Activated T-cell treated with anti-CD3 and anti-CD28 coated beads for 48 hours (primary cell): ENCODE measurements at regions not wholly inside any gene's neighbourhood (a gene's known extent, or its start where the extent isn't known, plus 50 kb on each side); places are given as distances from the start of the nearest gene placed in this dataset.
"Not testable (repeated sequence)": the region's sequence is repeated elsewhere in the genome, so short reads cannot be mapped to it uniquely, and the experiment has no call there.

Source experiments
- DNase-seq: peaks from one replicate; pipeline ENCODE4 v3.0.0-alpha.2; 2020; ENCODE audit warnings: low read depth

DNA sequence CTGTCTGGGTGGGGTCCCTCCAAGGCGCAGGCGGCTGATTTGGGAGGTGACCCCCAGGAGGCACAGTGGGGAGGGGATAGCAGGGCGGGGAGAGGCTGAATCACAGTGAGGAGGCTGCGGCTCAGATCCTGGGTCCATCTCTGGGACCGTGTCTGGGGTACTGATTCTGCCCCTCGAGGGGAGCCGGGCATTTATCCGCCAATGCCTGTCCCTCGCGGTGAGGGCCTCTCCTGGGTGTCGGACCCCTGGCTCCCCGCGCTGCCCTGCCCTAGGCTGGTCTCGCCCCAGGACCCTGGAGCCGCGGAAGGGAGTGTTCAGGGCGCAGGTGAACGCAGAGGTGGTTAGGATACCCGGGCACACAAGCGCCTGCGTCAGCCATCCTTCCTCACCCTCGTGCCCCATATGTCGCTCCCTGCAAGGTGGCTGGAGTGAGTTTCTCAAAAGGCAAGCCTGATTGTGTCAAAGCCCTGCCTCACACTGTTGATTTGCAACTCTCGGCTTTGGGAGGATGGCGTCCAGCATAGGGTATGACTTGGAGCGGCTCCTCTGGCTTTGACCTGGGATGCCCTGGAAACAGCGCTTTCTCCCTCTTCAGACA lies 530.9 kb downstream of the PTPRU start:
- DNase-seq: no peak

DNA sequence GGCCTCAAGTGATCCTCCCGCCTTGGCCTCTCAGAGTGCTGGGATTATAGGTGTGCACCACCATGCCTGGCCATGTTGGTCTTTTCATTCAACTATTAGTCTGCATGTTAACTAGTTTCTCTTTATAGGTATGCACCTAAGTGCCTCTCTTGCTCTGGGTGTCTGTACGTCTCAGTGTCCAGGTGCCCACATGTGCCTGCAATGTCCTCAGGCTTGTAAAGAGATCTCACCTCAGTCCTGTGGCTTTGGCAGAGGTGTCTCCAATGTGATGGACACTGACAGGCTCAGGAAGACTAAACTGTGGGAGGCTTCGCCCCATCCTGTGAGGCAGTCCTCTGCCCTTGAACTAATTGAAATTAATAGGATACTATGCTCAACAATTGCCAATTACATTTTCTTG lies 526.3 kb downstream of the PTPRU start:
- no peak for DNase-seq

DNA sequence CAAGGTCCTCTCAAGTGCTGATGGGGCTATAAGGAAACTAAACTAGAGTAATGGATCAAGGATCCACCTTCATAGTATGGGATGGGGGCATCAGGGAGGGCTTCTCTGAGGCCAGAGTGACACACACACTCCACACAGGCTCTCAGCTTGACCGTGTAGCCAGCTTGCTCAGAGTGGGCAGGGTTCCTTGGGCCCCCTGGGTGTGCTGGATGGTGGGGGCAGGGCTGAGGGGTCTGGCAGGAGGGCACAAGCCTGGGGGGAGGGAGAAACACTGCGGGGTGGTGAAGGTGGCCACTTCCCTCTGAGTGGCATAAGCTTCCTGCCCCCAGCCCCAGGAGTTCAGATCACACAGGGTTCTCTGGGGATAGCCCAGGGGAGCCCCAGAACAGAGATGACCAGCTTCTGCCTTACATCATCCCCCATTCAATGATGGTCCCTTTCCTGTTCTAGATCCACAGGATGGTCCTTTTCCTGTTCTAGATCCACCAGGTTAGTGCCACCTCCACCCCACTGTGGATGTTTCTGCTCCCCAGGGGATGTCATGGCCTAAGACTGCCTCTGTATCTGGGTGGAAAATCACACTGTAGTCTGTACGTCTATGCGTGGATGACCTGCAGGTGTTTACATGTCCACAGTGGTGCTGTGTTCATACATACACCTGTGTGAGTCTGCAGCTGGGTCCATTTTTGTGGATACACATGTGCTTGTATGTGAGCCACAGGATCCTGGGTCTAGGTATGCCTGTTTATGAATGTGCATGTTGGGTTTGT lies 525.0 kb downstream of the PTPRU start:
- no peak for DNase-seq

- no peak for DNase-seq
These were observed 523.8 kb downstream of the PTPRU start for GRCh38 chr1:29760067-29760564.

GRCh38 chr1:29758781-29759499 lies 522.6 kb downstream of the PTPRU start:
- no peak for DNase-seq

DNA sequence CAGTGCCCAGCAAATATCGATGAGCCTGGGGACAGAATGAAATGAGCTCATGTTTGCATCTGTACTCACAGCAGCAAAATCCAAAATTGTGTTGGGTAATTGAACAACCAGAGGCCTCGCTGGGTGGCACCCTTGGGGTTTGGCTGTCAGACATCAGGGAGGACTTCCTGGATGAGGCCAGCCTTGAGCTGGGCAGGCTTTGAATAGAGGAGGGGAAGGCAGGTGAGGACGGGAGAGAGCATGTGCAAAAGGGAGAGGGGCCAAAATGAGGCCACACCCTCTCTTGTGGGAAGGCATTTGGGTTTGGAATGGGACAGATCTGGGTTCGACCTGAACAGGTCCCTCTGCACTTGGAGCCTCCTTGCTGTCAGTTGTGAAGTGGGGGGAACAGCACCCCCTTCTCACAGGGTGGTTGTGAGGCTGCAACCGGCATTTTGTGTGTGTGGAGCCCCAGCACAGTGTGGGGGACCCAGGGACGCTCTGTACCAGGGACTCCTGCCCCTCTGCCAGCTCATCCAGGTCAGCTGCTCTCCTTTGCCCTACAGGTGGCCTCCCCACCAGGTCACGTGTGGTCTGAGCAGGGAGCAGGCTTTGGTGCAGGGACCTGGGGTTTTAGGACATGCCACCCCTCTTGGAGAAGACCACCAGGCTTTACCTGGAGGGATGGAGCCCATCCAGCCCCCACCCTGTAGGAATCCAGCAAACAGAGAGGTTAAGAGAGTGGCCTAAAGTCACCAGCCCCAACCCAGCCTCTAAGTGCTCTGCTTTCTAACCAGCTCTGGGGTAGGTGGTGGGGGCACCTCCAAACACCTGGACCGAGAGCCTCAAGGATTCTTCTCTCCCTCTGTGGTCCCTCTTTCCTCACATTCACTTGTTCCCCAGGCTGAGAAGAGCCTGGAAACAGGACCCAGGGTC lies 521.8 kb downstream of the PTPRU start:
- DNase-seq: no peak

- no peak for DNase-seq
These were observed 520.8 kb downstream of the PTPRU start for GRCh38 chr1:29756901-29757725.

DNA sequence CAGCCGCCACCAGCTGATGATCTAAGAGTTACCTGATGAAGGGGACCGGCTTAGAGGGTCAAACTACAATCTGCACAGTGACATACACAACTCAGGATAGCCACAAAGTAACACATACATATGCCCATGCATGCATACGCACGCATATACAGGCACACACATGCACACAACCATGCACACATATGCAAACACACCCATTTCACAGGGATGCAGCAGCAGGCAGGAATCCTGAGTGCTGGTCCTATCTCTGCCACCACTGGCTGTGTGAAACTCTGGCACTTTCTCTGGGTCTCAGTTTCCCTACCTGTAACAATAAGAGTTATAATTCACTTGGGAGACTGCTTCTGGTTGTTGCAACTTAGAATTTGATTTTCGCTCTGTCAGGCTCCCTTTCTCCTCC lies 520.2 kb downstream of the PTPRU start:
- no peak for DNase-seq

GRCh38 chr1:29756085-29756484 lies 519.8 kb downstream of the PTPRU start:
- DNase-seq: no peak

DNA sequence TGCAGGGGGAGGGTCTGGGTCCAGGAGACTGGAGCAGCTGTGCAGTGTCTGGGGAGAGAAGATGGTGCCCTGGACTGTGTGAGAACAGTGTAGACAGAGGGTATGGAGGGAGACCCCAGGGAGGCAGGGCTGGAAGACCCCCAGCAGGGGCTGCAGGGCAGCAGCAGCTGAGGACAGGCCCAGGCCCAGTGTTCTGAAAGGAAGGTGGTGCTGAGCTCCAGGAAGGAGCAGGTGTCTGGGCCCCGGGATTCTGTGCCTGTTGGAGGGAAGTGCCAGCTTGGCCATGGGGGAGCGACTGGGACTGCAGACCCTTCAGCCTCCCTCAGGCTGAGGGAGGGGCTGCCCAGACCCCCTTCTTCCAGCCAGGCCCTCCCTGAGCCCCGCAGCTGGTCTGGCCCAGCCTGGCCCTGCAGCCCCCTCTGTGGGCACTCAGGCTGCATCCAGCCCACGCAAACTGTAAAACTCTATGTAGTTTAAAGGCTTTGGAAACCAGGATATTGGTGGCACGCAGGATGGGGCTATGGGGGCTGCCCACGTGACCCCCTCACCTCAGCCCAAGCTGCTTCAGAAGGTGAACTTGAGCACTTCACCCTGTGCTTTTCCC lies 519.2 kb downstream of the PTPRU start:
- not testable (repeated sequence) for DNase-seq

DNA sequence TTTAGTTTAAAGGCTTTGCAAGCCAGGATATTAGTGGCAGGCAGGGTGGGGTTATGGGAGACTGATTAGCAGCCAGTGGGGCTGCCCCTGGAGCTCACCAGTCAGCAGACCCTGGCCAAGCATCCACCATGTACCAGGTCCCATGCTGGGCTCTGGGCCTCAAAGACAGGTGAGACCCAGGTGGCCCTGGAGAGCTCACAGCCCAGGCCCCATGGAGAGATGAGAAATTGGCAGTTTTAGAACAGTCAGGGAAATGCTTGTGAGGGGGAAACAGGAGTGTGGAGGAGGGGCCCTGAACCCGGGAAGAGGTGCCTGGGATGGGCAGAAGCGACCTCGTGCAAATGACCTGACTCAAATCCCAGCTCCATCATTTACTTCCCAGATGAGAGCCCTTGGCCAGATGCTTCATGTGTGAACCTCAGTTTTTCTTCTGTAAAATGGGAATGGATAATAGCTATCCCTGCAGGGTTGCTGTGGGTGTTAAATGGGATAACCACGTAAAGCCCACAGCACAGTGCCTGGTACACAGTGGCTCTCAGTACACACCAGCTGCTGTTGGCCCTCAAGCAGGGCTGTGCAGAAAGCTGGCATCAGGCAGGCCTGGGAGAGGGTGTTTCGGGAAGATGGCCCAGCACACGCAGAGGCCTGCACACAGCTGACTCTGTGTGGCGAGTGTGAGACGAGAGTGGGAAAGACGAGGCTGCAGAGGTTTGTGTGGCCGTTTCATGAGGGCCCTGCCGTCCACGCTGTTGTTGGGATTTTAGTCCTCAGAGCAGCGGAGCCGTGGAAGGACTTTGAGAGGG lies 518.5 kb downstream of the PTPRU start:
- DNase-seq: no peak

GRCh38 chr1:29753771-29754572 lies 517.6 kb downstream of the PTPRU start:
- no peak for DNase-seq

- DNase-seq: no peak
These were observed 516.9 kb downstream of the PTPRU start for GRCh38 chr1:29753244-29753643.

DNA sequence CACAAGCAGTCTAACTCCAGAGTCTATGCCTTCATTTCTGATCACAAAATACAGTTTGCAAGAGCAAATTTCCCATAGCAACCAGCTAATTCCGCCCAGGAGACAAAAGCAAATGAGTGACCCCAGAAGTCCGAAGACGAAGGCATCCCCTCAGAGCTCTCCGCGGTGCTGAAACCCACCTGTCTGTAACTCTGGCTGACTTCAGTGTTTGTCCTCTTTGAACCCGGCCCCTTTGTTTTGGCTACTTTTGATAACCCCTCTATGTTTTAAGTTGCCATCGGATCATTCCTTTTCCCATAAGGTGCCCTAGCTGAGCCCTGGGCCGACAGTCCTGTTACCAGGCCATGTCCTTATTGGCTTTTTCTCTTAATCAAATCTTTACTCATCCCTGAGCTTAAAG lies 515.8 kb downstream of the PTPRU start:
- no peak for DNase-seq

- DNase-seq: no peak
These were observed 513.0 kb downstream of the PTPRU start for GRCh38 chr1:29749024-29749945.

- no peak for DNase-seq
These were observed 510.9 kb downstream of the PTPRU start for GRCh38 chr1:29747196-29747595.

DNA sequence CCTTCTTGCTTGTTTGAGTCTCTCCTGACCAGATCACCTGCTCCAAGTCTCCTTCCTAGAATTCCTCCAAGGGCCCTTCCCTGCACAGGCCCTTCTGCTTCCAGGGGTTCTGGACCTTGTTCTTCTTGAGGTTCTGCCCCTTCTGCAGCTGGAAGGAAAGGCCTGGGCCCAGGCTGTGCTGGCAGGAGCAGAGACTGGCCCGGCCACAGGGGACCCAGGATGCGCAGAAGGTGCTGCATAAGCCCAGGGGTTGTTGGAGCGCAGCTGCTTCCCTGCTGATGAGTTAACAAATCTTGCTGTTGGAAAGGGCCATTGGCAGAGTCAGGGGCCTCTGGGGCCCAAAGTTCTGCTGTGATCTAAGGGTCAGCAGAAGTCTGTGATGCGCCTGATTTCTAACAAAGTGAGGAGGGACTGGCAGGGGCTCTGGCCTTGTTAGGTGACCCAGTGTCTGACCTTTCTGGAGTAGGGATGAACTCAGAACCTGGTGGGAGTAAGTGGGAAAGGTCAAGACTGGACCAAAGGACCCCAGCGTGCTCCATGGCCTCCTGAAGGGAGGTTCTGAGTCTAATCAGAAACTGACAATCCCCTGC lies 509.8 kb downstream of the PTPRU start:
- DNase-seq: no peak
